Activated T-helper 2 cell treated with anti-CD3 and anti-CD28 coated beads, Interferon-gamma antibody, Interleukin-2, Interleukin-4, amounts not matched to agents 10 μg/mL and 5 μg/mL and 100 μg/mL, durations not matched to agents 14 hours and 24 hours and 36 hours (primary cell): ENCODE measurements at regions not wholly inside any gene's neighbourhood (a gene's known extent, or its start where the extent isn't known, plus 50 kb on each side); places are given as distances from the start of the nearest gene placed in this dataset.
"Not testable (repeated sequence)": the region's sequence is repeated elsewhere in the genome, so short reads cannot be mapped to it uniquely, and the experiment has no call there.

ENCODE experiments used
- DNase-seq: peaks from one replicate; pipeline ENCODE4 v3.0.0; 2021; ENCODE audit warnings: low spot score
- H3K27ac Mint-ChIP-seq: one replicate; pipeline ENCODE4 v1.8.0; 2021; ENCODE audit warnings: mixed read lengths
- H3K27me3 Mint-ChIP-seq: one replicate; pipeline ENCODE4 v1.8.0; 2021; ENCODE audit warnings: low read depth, mixed read lengths
- H3K36me3 Mint-ChIP-seq: one replicate; pipeline ENCODE4 v1.8.0; 2021; ENCODE audit warnings: low read depth, mixed read lengths
- H3K4me1 Mint-ChIP-seq: one replicate; pipeline ENCODE4 v1.8.0; 2021; ENCODE audit warnings: low read depth, mixed read lengths
- H3K4me3 Mint-ChIP-seq: one replicate; pipeline ENCODE4 v1.8.0; 2021; ENCODE audit warnings: low read depth, mild to moderate bottlenecking, moderate library complexity, mixed read lengths
- H3K9me3 Mint-ChIP-seq: one replicate; pipeline ENCODE4 v1.8.0; 2021; ENCODE audit warnings: mixed read lengths
- intact Hi-C: fragments of 100-400 bp; cut with micrococcal nuclease; formaldehyde crosslinking; loops from one replicate; pipeline ENCODE4 v1.15.1; 2023

DNA sequence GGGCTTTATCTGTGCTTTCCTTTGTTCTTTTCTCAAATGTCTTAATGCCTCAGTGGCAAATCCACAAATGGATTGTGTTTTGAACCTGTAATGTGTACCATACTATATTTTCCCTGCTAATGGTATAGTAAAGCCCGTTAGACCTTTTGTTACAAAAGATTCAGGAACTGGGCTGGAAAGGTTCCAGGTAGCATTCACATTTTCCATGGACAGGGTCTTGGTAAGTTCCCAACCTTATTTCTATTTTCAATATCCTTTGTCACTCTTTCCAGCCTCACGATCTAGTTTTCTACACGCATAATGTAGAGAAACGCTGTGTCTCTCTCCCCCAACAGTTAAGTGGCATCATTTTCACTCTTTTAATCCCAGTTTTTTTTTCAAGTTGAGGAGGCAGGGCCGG, 153.0 kb downstream of the PLCE1 start:
- Mint-ChIP-seq H3K9me3 (no peaks in the 10 kb centered on the region), H3K36me3 (no peaks in the 10 kb centered on the region), H3K4me1 (no peaks in the 10 kb centered on the region), H3K4me3 (no peak overlapping the region), H3K27ac (no peak overlapping the region), H3K27me3 (no peaks in the 10 kb centered on the region)
- intact Hi-C loops = no loop called here
- DNase-seq = no peak

DNA sequence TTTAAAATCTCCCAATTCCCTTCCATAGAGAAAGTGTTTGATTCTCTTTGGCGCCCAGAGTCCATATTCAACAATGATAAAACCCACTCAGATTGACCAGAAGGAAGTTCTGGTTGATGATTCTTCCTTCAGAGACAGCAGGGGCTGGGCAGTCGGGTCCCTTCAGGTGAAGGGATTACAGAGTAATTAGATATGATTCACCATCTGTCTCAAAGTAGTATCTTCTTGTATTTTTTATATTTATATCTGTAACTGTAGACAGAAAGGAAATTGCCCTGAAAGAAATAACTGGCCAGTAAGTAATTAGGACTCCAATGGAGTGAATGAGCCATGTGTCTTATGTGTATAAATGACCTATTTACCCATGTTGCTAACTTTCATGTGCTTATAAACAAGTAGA, 156.0 kb downstream of the PLCE1 start:
- intact Hi-C loops = no loop called here
- no peak for DNase-seq
- H3K9me3 Mint-ChIP-seq = no peaks in the 10 kb centered on the region
- H3K27ac Mint-ChIP-seq = no peak overlapping the region
- no peak overlapping the region for H3K4me3 Mint-ChIP-seq
- H3K36me3 Mint-ChIP-seq = no peaks in the 10 kb centered on the region
- no peaks in the 10 kb centered on the region for H3K4me1 Mint-ChIP-seq
- H3K27me3 Mint-ChIP-seq = no peaks in the 10 kb centered on the region

DNA sequence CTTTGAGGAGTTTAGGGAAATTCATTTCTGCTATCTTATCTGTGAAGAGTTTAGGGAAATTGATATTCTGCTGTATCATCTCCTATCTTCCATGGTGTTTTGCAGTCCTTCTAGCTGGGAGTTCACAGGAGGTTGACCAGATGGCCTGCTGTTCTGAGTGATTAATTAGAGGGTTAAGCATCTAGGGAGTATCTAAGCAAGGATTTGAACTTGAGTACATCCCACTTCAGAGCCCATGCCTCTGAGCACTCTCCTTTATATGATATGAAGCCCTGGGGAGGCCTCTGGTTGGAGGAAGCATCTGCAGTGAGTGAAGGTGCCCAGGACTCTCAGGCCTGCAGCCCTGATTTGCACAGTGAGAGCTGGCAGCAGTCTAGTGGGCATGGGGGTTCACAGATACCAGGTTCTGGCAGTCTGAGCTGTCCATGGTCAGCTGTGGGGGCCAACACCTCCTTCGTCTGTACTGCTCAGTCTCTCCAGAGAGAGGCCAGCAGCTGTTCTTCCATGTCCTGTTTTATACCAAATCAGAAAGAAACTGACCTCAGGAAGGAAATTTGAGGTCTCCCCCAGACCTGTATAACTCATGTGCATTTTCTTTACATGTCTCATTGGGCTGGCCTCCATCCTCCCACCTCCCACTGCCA, 156.9 kb downstream of the PLCE1 start:
- no peaks in the 10 kb centered on the region for H3K9me3 Mint-ChIP-seq
- intact Hi-C loops = no loop called here

DNA sequence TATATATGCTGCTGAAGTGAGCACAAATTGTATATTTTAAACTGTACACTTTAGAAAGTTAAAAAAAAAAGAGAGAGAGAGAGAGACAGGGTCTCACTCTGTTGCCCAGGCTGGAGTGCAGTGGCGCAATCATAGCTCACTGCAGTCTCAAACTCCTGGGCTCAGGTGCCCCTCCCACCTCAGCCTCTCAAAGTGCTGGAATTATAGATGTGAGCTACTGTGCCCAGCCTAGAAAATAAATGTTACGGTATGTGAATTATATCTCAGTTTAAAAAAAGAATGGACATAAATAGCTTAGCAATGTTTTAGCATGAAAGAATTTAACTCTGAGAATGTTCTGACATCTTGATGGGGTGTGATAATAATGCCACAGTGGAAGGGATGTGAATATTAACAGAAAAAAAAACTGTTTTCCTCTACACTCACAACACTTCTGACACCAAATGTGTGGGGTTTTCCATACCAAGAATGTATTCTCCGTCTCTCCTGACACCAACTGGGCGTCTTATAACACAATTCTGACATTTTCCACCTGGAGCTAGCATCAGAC, 162.1 kb downstream of the PLCE1 start:
- Mint-ChIP-seq H3K27ac (no peak overlapping the region), H3K4me3 (no peak overlapping the region), H3K36me3 (no peaks in the 10 kb centered on the region), H3K9me3 (no peaks in the 10 kb centered on the region), H3K4me1 (no peaks in the 10 kb centered on the region), H3K27me3 (no peaks in the 10 kb centered on the region)
- DNase-seq = no peak
- intact Hi-C loops = no loop called here

More for the DNA sequence above, 156.9 kb downstream of the PLCE1 start:
- Mint-ChIP-seq H3K4me1 (no peaks in the 10 kb centered on the region), H3K27me3 (no peaks in the 10 kb centered on the region), H3K36me3 (no peaks in the 10 kb centered on the region), H3K4me3 (no peak overlapping the region), H3K27ac (no peak overlapping the region)
- no peak for DNase-seq

DNA sequence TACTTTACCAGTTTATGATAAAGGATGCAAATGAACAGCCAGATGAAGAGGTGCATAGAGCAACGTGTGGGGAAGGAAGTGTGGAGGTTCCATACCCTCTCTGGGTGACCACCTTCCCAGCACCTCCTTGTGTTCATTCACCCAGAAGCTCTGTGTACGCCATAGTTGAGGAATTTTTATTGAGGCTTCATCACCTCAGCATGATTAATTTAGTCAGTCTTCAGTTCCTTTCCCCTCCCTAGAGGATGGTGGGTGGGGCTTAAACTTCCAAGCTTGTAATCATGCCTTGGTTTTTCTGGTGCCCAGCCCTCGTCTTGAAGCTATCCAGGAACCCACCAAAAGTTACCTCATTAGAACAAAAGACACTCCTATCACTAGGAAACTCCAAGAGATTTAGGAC, 162.7 kb downstream of the PLCE1 start:
- intact Hi-C loops = no loop called here

DNA sequence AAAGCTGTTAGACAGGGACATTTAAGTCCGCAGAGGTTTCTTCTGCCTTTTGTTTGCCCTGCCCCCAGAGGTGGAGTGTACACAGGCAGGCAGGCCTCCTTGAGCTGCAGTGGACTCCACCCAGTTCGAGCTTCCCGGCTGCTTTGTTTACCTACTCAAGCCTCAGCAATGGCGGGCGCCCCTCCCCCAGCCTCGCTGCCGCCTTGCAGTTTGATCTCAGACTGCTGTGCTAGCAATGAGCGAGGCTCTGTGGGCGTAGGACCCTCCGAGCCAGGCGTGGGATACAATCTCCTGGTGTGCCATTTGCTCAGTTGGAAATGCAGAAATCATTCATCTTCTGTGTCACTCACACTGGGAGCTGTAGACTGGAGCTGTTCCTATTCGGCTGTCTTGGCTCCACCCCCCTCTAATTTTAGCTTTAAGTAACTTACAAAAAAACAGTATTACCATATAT, 171.5 kb downstream of the PLCE1 start:
- H3K36me3 Mint-ChIP-seq = not testable (repeated sequence)

More for the DNA sequence above, 162.7 kb downstream of the PLCE1 start:
- no peak overlapping the region for H3K27ac Mint-ChIP-seq
- no peak for DNase-seq
- H3K9me3 Mint-ChIP-seq = no peaks in the 10 kb centered on the region
- H3K4me3 Mint-ChIP-seq = no peak overlapping the region
- H3K4me1 Mint-ChIP-seq = no peaks in the 10 kb centered on the region
- no peaks in the 10 kb centered on the region for H3K36me3 Mint-ChIP-seq
- H3K27me3 Mint-ChIP-seq = no peaks in the 10 kb centered on the region

DNA sequence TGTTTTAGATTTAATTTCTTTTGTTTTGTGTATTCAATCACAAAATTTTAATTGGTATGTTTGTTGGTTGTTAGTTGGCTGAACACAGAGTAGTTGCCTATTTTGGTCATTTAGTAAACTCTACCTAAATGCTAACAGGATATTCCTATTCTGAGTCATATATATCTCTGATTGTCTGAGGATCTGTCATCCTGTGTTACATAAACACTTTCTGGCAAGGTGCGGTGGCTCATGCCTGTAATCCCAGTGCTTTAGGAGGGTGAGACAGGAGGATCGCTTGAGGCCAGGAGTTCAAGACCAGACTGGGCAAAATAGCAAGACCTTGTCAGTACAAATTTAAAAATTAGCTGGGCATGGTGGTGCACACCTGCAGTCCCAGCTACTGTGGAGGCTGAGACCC, 178.6 kb downstream of the PLCE1 start:
- Mint-ChIP-seq H3K4me3 (no peak overlapping the region), H3K4me1 (no peaks in the 10 kb centered on the region), H3K27ac (no peak overlapping the region), H3K9me3 (no peaks in the 10 kb centered on the region), H3K27me3 (no peaks in the 10 kb centered on the region), H3K36me3 (no peaks in the 10 kb centered on the region)
- intact Hi-C loops = no loop called here
- no peak for DNase-seq

More for the DNA sequence above, 171.5 kb downstream of the PLCE1 start:
- H3K4me3 Mint-ChIP-seq, H3K9me3 Mint-ChIP-seq, H3K27ac Mint-ChIP-seq, H3K27me3 Mint-ChIP-seq, intact Hi-C loops, H3K4me1 Mint-ChIP-seq, DNase-seq: not testable (repeated sequence)

DNA sequence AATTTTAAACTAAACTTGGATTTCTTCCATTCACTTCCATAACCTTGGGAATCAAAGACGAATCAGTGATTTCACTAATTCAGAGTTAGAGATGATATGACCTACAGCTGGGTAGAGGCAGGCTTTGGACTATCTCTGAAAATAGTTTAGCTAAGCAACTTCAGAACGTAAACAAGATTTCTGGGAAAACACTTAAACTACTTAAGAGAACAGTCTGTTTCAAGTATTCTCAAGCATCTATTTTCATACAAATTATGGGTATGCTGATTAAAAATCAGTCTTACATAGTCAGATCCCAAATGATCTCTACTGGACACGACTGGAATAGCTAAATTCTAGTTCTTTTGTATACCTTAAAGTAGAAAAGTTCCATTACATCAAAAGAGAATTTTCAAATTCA, 179.9 kb downstream of the PLCE1 start:
- H3K27ac Mint-ChIP-seq = no peak overlapping the region
- no peak overlapping the region for H3K4me3 Mint-ChIP-seq
- no peaks in the 10 kb centered on the region for H3K27me3 Mint-ChIP-seq
- H3K9me3 Mint-ChIP-seq = no peaks in the 10 kb centered on the region
- DNase-seq = no peak
- intact Hi-C loops = no loop called here
- no peaks in the 10 kb centered on the region for H3K4me1 Mint-ChIP-seq
- H3K36me3 Mint-ChIP-seq = no peaks in the 10 kb centered on the region

DNA sequence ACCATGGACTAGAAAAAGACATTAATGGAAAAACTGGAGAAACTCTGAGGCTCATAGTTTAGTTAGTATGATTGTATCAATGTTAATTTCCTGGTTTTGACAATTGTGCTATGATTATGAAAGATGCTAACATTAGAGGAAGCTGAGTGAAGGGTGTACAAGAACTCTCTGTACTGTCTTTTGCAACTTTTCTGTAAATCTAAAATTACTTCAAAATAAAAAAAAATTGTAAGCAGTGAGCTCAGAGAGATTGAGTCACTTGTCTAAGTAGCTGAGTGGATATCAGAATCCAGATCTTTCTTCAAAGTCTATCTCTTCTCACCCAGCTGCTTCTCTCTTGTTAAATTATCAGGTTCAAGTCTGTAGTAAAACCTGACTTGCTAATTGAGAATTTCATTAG, 181.1 kb downstream of the PLCE1 start:
- intact Hi-C loops = no loop called here
- DNase-seq = no peak
- H3K4me1 Mint-ChIP-seq = no peaks in the 10 kb centered on the region
- H3K27me3 Mint-ChIP-seq = no peaks in the 10 kb centered on the region
- H3K36me3 Mint-ChIP-seq = no peaks in the 10 kb centered on the region
- no peak overlapping the region for H3K27ac Mint-ChIP-seq
- H3K4me3 Mint-ChIP-seq = no peak overlapping the region
- H3K9me3 Mint-ChIP-seq = no peaks in the 10 kb centered on the region

DNA sequence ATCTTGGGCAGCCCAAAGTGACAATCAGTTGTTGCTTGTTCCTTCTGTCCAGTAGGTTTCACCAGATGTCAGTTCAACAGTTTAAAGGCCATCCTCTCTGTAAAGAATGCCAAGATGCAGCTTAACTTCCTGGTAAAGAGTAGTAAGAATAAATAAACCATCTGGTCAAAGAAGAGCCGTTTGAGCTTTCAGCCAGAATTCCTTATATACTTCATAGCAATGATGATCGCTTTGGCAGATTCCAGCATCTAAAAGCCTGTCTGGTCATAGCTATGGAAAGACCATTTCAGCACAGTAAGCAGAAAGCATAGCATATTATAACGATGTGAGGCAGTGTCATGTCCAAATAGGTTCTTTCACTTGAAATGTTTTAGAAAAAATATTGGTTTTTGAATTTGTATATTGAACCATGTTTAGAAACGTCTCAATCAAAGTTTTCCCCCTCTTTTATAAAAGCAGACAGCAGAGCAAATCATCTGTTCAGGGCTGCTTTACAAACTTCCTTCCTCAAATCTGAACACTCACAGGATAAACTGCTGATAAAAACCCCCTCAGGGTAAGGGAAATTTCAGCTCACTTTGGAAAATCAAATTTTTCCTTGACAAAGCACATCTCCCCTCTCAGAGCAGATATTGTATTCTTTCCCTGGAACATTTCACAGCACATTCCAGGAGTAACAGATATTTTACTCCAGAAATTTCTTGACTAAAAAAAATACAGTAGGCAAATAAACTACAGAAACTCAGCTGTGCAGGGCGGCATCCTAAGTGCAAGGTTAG, 184.1 kb downstream of the NOC3L start:
- Mint-ChIP-seq H3K4me3 (no peak overlapping the region), H3K9me3 (no peaks in the 10 kb centered on the region), H3K36me3 (no peaks in the 10 kb centered on the region), H3K4me1 (no peaks in the 10 kb centered on the region), H3K27me3 (no peaks in the 10 kb centered on the region), H3K27ac (no peak overlapping the region)
- intact Hi-C loops = no loop called here
- no peak for DNase-seq

DNA sequence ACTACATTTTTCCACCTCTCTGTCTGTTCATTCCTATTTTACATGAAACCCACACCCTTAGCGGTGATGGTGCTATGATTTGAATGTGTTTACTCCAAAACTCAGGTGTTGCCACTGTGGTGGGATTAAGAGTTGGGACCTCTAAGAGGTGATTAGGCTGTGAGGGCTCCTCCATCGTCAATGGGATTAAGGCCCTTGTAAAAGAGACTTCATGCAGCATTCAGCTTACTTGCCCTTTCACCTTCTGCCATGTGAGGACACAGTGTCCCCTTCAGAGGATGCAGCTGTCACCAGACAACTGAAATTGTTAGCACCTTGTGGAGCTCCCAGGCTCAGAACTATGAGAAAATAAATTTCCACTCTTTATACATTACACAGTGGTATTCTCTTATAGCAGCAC, 182.2 kb downstream of the NOC3L start:
- Mint-ChIP-seq H3K36me3 (no peaks in the 10 kb centered on the region), H3K4me3 (no peak overlapping the region)

DNA sequence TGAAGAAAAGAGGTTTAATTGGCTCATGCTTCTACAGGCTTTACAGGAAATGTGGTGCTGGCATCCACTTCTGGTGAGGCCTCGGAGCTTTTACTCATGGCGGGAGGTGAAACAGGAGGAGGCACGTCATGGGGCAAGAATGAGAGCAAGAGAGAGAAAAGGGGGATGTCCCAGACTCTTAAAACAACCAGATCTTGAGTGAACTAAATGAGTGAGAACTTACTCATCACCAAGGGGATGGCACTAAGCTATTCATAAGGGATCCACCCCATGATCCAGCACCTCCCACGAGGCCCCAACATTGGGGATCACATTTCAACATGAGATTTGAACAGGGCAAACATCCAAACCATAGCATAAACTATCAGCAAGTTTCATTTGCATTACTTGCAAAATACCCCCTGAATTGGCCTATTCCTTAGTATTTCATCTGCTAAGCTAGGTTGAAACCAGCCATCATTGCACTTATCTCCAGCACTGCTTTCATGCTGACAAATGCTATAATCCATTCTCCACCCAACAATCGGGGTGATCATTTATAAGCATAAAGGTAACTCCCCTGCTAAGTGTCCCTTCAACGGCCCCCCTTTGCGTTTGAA, 179.0 kb downstream of the NOC3L start:
- no peaks in the 10 kb centered on the region for H3K4me1 Mint-ChIP-seq
- H3K27me3 Mint-ChIP-seq = peaks cover 2% of the 10 kb centered on the region
- no peak for DNase-seq
- no peak overlapping the region for H3K4me3 Mint-ChIP-seq
- intact Hi-C loops = no loop called here
- no peaks in the 10 kb centered on the region for H3K9me3 Mint-ChIP-seq
- no peaks in the 10 kb centered on the region for H3K36me3 Mint-ChIP-seq
- no peak overlapping the region for H3K27ac Mint-ChIP-seq

More for the DNA sequence above, 182.2 kb downstream of the NOC3L start:
- Mint-ChIP-seq H3K9me3 (no peaks in the 10 kb centered on the region), H3K4me1 (no peaks in the 10 kb centered on the region), H3K27ac (no peak overlapping the region), H3K27me3 (no peaks in the 10 kb centered on the region)
- DNase-seq = no peak
- intact Hi-C loops = no loop called here

DNA sequence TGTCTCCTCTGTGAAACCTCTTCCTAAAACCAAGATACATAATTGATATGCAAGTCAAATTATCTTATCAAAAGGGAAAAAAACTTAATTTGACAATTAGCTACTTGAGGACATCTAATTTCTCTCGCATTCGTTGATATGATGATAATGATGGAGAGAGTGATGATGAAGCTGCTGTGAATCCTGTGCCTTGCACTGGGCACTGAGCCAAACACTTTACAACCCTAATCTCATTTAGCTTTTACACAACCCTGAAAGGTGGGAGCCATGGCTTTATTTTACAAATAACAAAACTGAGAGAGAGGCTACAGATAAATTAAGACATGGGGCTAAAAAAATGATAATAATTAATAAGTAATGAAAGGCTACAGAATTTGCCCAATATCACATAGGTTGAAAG, 176.0 kb downstream of the NOC3L start:
- H3K9me3 Mint-ChIP-seq = no peaks in the 10 kb centered on the region
- no peak overlapping the region for H3K4me3 Mint-ChIP-seq
- H3K36me3 Mint-ChIP-seq = no peaks in the 10 kb centered on the region
- no peak overlapping the region for H3K27ac Mint-ChIP-seq
- intact Hi-C loops = no loop called here
- H3K27me3 Mint-ChIP-seq = peaks cover 2% of the 10 kb centered on the region
- no peaks in the 10 kb centered on the region for H3K4me1 Mint-ChIP-seq
- DNase-seq = no peak
